SK-N-SH treated with all-trans-retinoic acid at 6 μM for 48 hours (cell line): ENCODE measurements at regions not wholly inside any gene's neighbourhood (a gene's known extent, or its start where the extent isn't known, plus 50 kb on each side); places are given as distances from the start of the nearest gene placed in this dataset.

Source experiments
- ATAC-seq: fragments of 200-7000 bp; cut with Tn5 transposase; 3 replicates; pipeline ENCODE4 v1.9.1; 2020; ENCODE audit warnings: mild to moderate bottlenecking, moderate library complexity
- BACH2 ChIP-seq: fragments of 250-450 bp; sonication (Bioruptor Pico); IDR thresholded peaks from 2 replicates; pipeline ENCODE4 v1.9.0; 2021; ENCODE audit warnings: mild to moderate bottlenecking, borderline replicate concordance
- CSDC2 ChIP-seq: fragments of 250-450 bp; sonication (Bioruptor Pico); IDR thresholded peaks from 2 replicates; pipeline ENCODE4 v1.5.0; 2020; ENCODE audit warnings: mild to moderate bottlenecking, moderate library complexity
- ESRRG ChIP-seq: fragments of 250-450 bp; sonication (Bioruptor Pico); IDR thresholded peaks from 2 replicates; pipeline ENCODE4 v1.6.1; 2021; ENCODE audit warnings: mild to moderate bottlenecking
- ISL1 ChIP-seq: fragments of 250-450 bp; sonication (Bioruptor Pico); IDR thresholded peaks from 2 replicates; pipeline ENCODE4 v2.1.2; 2022; ENCODE audit warnings: mild to moderate bottlenecking, moderate library complexity
- OSR1 ChIP-seq: fragments of 250-450 bp; sonication (Bioruptor Pico); IDR thresholded peaks from 2 replicates; pipeline ENCODE4 v1.8.0; 2022; ENCODE audit warnings: moderate library complexity, mild to moderate bottlenecking, inconsistent platforms
- PPARA ChIP-seq: fragments of 250-450 bp; sonication (Bioruptor Pico); IDR thresholded peaks from 2 replicates; pipeline ENCODE4 v1.5.0; 2020; ENCODE audit warnings: mild to moderate bottlenecking, borderline replicate concordance
- RARB ChIP-seq: fragments of 250-450 bp; sonication (Bioruptor Pico); IDR thresholded peaks from 2 replicates; pipeline ENCODE4 v1.8.0; 2021; ENCODE audit warnings: mild to moderate bottlenecking, moderate library complexity
- SNAI2 ChIP-seq: fragments of 250-450 bp; sonication (Bioruptor Pico); IDR thresholded peaks from 2 replicates; pipeline ENCODE4 v1.5.0; 2020; ENCODE audit warnings: mild to moderate bottlenecking, moderate library complexity
- ZC3H10 ChIP-seq: fragments of 250-450 bp; sonication (Bioruptor Pico); IDR thresholded peaks from 2 replicates; pipeline ENCODE4 v1.5.1; 2021; ENCODE audit warnings: mild to moderate bottlenecking, moderate library complexity
- ZFP3 ChIP-seq: fragments of 250-450 bp; sonication (Bioruptor Pico); IDR thresholded peaks from 2 replicates; pipeline ENCODE4 v1.5.0; 2020; ENCODE audit warnings: mild to moderate bottlenecking, moderate library complexity
- ZFP30 ChIP-seq: fragments of 450-650 bp; formaldehyde crosslinking; IDR thresholded peaks from 2 replicates; pipeline ENCODE4 v1.5.0; 2022; ENCODE audit warnings: mild to moderate bottlenecking, moderate library complexity
- ZNF565 ChIP-seq: fragments of 450-650 bp; formaldehyde crosslinking; conservative IDR thresholded peaks from 2 replicates; pipeline ENCODE4 v1.5.0; 2020; ENCODE audit warnings: low read depth, mild to moderate bottlenecking, moderate library complexity
- TF ChIP-seq, protein P1 (sequence below): fragments of 250-450 bp; sonication (Bioruptor Pico); IDR thresholded peaks from 2 replicates; pipeline ENCODE4 v1.5.0; 2020; ENCODE audit warnings: mild to moderate bottlenecking, moderate library complexity
- TF ChIP-seq, protein P2 (sequence below): fragments of 250-450 bp; sonication (Bioruptor Pico); IDR thresholded peaks from 2 replicates; pipeline ENCODE4 v1.5.1; 2021; ENCODE audit warnings: mild to moderate bottlenecking, moderate library complexity
- TF ChIP-seq, protein P3 (sequence below): fragments of 250-450 bp; sonication (Bioruptor Pico); IDR thresholded peaks from 2 replicates; pipeline ENCODE4 v1.8.0; 2020; ENCODE audit warnings: mild to moderate bottlenecking, moderate library complexity, borderline replicate concordance
- TF ChIP-seq, protein P4 (sequence below): fragments of 250-450 bp; sonication (Bioruptor Pico); IDR thresholded peaks from 2 replicates; pipeline ENCODE4 v1.5.1; 2020; ENCODE audit warnings: low read depth, mild to moderate bottlenecking, moderate library complexity

DNA sequence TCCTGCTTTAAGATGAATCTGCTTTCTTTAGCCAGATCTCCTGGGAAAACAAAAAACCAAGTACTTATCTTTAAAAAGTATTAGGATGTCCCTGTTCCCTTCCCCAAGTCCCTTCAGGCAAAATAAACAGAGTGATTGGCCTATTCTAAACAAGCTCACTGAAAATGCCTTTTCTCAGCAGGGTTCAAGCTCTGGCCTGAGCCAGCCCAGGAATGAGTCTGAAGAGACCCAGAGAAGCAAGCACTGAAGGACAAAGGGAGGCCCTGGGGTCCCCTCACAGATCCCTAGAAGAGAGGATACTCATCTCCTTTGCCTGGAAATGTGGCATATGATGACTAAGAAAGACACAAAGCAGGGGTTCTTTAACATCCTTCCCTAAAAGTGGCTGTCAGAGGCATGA, 66.8 kb upstream of the MAP1B start:
- no peak for ATAC-seq
- TF ChIP-seq OSR1 (CRISPR knock-in tag) (no peak), ISL1 (no peak), PPARA (CRISPR knock-in tag) (no peak), ZFP3 (no peak), ZC3H10 (CRISPR knock-in tag) (no peak), RARB (CRISPR knock-in tag) (no peak), ZFP30 (CRISPR knock-in tag) (no peak)
- TF ChIP-seq, protein P1, sequence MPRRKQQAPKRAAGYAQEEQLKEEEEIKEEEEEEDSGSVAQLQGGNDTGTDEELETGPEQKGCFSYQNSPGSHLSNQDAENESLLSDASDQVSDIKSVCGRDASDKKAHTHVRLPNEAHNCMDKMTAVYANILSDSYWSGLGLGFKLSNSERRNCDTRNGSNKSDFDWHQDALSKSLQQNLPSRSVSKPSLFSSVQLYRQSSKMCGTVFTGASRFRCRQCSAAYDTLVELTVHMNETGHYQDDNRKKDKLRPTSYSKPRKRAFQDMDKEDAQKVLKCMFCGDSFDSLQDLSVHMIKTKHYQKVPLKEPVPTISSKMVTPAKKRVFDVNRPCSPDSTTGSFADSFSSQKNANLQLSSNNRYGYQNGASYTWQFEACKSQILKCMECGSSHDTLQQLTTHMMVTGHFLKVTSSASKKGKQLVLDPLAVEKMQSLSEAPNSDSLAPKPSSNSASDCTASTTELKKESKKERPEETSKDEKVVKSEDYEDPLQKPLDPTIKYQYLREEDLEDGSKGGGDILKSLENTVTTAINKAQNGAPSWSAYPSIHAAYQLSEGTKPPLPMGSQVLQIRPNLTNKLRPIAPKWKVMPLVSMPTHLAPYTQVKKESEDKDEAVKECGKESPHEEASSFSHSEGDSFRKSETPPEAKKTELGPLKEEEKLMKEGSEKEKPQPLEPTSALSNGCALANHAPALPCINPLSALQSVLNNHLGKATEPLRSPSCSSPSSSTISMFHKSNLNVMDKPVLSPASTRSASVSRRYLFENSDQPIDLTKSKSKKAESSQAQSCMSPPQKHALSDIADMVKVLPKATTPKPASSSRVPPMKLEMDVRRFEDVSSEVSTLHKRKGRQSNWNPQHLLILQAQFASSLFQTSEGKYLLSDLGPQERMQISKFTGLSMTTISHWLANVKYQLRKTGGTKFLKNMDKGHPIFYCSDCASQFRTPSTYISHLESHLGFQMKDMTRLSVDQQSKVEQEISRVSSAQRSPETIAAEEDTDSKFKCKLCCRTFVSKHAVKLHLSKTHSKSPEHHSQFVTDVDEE (CRISPR knock-in tag), result no peak
- TF ChIP-seq, protein P2, sequence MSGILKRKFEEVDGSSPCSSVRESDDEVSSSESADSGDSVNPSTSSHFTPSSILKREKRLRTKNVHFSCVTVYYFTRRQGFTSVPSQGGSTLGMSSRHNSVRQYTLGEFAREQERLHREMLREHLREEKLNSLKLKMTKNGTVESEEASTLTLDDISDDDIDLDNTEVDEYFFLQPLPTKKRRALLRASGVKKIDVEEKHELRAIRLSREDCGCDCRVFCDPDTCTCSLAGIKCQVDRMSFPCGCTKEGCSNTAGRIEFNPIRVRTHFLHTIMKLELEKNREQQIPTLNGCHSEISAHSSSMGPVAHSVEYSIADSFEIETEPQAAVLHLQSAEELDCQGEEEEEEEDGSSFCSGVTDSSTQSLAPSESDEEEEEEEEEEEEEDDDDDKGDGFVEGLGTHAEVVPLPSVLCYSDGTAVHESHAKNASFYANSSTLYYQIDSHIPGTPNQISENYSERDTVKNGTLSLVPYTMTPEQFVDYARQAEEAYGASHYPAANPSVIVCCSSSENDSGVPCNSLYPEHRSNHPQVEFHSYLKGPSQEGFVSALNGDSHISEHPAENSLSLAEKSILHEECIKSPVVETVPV, result no peak

DNA sequence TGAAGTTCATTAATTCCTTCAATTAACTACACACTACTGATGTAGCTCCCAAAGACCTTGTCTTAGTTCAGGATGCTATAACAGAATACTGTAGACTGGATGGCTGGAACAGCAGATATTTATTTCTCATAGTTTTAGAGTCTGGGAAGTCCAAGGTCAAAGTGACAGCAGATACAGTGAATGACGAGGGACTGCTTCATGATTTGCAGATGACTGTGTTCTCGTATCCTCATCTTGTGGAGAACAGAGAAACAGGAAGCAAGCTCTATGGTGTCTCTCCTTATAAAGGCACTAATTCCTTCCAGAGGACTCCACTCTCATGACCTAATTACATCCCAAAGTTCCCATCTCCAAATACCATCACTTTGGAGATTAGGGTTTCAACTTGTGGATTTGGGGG, 65.6 kb upstream of the MAP1B start:
- TF ChIP-seq, protein P3, sequence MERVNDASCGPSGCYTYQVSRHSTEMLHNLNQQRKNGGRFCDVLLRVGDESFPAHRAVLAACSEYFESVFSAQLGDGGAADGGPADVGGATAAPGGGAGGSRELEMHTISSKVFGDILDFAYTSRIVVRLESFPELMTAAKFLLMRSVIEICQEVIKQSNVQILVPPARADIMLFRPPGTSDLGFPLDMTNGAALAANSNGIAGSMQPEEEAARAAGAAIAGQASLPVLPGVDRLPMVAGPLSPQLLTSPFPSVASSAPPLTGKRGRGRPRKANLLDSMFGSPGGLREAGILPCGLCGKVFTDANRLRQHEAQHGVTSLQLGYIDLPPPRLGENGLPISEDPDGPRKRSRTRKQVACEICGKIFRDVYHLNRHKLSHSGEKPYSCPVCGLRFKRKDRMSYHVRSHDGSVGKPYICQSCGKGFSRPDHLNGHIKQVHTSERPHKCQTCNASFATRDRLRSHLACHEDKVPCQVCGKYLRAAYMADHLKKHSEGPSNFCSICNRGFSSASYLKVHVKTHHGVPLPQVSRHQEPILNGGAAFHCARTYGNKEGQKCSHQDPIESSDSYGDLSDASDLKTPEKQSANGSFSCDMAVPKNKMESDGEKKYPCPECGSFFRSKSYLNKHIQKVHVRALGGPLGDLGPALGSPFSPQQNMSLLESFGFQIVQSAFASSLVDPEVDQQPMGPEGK (CRISPR knock-in tag), result no peak
- TF ChIP-seq, protein P4, sequence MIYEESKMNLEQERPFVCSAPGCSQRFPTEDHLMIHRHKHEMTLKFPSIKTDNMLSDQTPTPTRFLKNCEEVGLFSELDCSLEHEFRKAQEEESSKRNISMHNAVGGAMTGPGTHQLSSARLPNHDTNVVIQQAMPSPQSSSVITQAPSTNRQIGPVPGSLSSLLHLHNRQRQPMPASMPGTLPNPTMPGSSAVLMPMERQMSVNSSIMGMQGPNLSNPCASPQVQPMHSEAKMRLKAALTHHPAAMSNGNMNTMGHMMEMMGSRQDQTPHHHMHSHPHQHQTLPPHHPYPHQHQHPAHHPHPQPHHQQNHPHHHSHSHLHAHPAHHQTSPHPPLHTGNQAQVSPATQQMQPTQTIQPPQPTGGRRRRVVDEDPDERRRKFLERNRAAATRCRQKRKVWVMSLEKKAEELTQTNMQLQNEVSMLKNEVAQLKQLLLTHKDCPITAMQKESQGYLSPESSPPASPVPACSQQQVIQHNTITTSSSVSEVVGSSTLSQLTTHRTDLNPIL, result no peak
- no peak for TF ChIP-seq CSDC2 (CRISPR knock-in tag)
- TF ChIP-seq, all 23 proteins: peak for 0
- no peak for ATAC-seq

DNA sequence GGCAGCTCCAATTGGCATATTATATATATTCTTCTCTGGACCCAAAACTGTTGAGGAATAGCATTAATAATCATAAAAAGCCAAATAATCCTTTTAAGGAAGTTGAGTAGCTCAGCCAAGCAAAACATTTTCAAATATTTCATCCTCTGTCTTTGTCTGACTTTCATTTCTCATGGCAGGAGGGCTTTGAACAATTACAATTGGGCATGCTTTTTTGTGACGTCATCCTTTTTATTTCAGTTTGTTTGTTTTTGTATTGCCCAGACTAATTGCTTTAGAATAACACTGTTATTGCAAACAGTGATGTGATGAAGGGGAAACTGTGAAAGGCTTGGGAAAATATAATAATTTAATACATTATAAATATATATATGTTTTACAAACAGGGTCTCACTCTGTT, 65.2 kb upstream of the MAP1B start:
- ATAC-seq, result no peak
- TF ChIP-seq OSR1 (CRISPR knock-in tag) (no peak), PPARA (CRISPR knock-in tag) (no peak), BACH2 (CRISPR knock-in tag) (no peak), ESRRG (no peak), SNAI2 (no peak), CSDC2 (CRISPR knock-in tag) (no peak)
- TF ChIP-seq, protein P3 (CRISPR knock-in tag), result no peak
- TF ChIP-seq, protein P1 (CRISPR knock-in tag), result no peak

DNA sequence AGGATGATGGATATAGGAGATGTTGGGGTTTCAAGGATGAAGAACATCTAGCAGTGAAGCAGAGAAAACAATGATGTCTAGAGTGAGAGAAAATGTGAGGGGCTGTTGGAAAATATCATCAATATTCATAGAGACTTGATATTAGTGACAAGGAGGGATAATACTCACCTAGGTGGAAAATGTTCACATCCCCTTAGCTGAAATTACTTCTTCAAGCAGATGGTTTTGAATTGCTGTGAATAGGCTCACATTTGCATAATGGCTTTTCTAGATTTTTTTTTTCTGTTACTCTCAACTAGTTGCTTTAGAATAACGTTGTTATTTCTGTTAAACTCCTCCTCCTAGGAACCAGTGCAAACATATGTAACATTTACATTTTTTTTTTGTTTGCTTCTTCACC, 61.6 kb upstream of the MAP1B start:
- ATAC-seq, result no peak
- TF ChIP-seq, protein P3 (CRISPR knock-in tag), result no peak
- TF ChIP-seq ISL1, result no peak
- TF ChIP-seq ZNF565 (CRISPR knock-in tag), result no peak
- TF ChIP-seq, protein P2, result no peak
- TF ChIP-seq, protein P1 (CRISPR knock-in tag), result no peak
